CD4-positive, CD25-positive, alpha-beta regulatory T cell (primary cell): ENCODE measurements at regions not wholly inside any gene's neighbourhood (a gene's known extent, or its start where the extent isn't known, plus 50 kb on each side); places are given as distances from the start of the nearest gene placed in this dataset.

Experiments used
- ATAC-seq, 2 donors: fragments of 150-1000 bp; cut with Tn5 transposase; one replicate each; pipeline ENCODE4 v1.10.0; 2021; ENCODE audit warnings: low read depth in 2 of 2, moderate number of reproducible peaks in 2 of 2, moderate library complexity in 1 of 2
- DNase-seq, 3 donors: peaks; one replicate each; pipeline versions ENCODE4 v3.0.0 to v3.0.0-alpha.2; 2012 to 2022; ENCODE audit warnings: mixed read lengths in 1 of 3
- H3K27ac ChIP-seq: one replicate; pipeline ENCODE4 v1.7.0; 2013; ENCODE audit warnings: mild to moderate bottlenecking, low read length; ENCODE audit not compliant: insufficient read depth, poor library complexity, severe bottlenecking
- H3K27me3 ChIP-seq: one replicate; pipeline ENCODE4 v1.7.0; 2013; ENCODE audit warnings: low read length; ENCODE audit not compliant: control insufficient read depth, insufficient read depth
- H3K36me3 ChIP-seq: one replicate; pipeline ENCODE4 v1.7.0; 2013; ENCODE audit warnings: mild to moderate bottlenecking, low read length, moderate library complexity; ENCODE audit not compliant: control insufficient read depth, insufficient read depth
- H3K4me1 ChIP-seq: 2 replicates; pipeline ENCODE4 v1.7.0; 2013; ENCODE audit warnings: mild to moderate bottlenecking, low read length; ENCODE audit not compliant: insufficient read depth, control insufficient read depth, poor library complexity, severe bottlenecking
- H3K4me3 ChIP-seq: one replicate; pipeline ENCODE4 v1.7.0; 2013; ENCODE audit warnings: low read depth, mild to moderate bottlenecking, low read length, moderate library complexity
- H3K9me3 ChIP-seq, 2 experiments: 1 replicate in 1 of 2; 2 replicates in 1 of 2; pipeline ENCODE4 v1.7.0; 2013; ENCODE audit warnings: low read length in 2 of 2, mild to moderate bottlenecking in 1 of 2, moderate library complexity in 1 of 2; ENCODE audit not compliant: control insufficient read depth in 2 of 2
- H3K27ac Mint-ChIP-seq, 3 donors: one replicate each; pipeline ENCODE4 v1.8.0; 2020 to 2022; ENCODE audit warnings: mild to moderate bottlenecking in 3 of 3, mixed read lengths in 3 of 3, moderate library complexity in 2 of 3
- H3K27me3 Mint-ChIP-seq: one replicate; pipeline ENCODE4 v1.8.0; 2022; ENCODE audit warnings: mild to moderate bottlenecking, mixed read lengths
- H3K36me3 Mint-ChIP-seq: one replicate; pipeline ENCODE4 v1.8.0; 2020; ENCODE audit warnings: mixed read lengths
- H3K4me1 Mint-ChIP-seq, 4 donors: one replicate each; pipeline ENCODE4 v1.8.0; 2020 to 2022; ENCODE audit warnings: mixed read lengths in 4 of 4, mild to moderate bottlenecking in 1 of 4
- H3K4me3 Mint-ChIP-seq, 4 donors: one replicate each; pipeline ENCODE4 v1.8.0; 2020 to 2022; ENCODE audit warnings: mild to moderate bottlenecking in 4 of 4, mixed read lengths in 4 of 4, moderate library complexity in 3 of 4
- H3K9me3 Mint-ChIP-seq, 7 donors: one replicate each; pipeline ENCODE4 v1.8.0; 2020 to 2022; ENCODE audit warnings: mixed read lengths in 7 of 7, mild to moderate bottlenecking in 3 of 7, moderate library complexity in 2 of 7

DNA sequence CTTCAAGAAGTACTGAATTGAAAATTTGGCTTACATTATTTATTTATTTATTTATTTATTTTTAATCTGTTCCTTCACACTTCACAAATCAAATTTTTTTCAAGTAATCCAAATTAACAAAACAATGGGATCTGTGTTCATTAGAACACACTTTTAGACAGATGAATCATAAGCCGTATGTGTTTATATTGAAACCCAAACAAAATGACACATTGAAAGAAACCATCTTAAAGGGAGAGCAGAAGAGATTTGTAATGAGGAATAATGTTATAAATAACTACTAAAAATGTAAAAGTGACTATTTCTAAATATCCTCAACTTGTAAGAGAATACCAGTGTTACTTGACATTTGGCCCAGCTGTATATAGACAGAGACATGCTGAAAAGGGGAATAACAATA, 991.0 kb upstream of the CHAC2 start:
- no peaks in the 10 kb centered on the region for H3K4me1 ChIP-seq
- no peaks in the 10 kb centered on the region for H3K27me3 ChIP-seq

GRCh38 chr2:52775674-52776073, 991.9 kb upstream of the CHAC2 start:
- no peaks in the 10 kb centered on the region for H3K36me3 Mint-ChIP-seq
- H3K4me3 ChIP-seq, result no peak overlapping the region
- H3K9me3 Mint-ChIP-seq, result peaks cover 0 to 14% (median 6%) of the 10 kb centered on the region in 7 donors
- H3K4me1 ChIP-seq, result no peaks in the 10 kb centered on the region
- no peak overlapping the region for H3K27ac Mint-ChIP-seq
- no peaks in the 10 kb centered on the region for H3K36me3 ChIP-seq
- H3K9me3 ChIP-seq, result no peaks in the 10 kb centered on the region
- H3K27me3 Mint-ChIP-seq, result no peaks in the 10 kb centered on the region
- no peak for ATAC-seq
- H3K27ac ChIP-seq, result no peak overlapping the region
- H3K27me3 ChIP-seq, result no peaks in the 10 kb centered on the region
- no peak overlapping the region for H3K4me3 Mint-ChIP-seq
- DNase-seq, result no peak
- H3K4me1 Mint-ChIP-seq, result no peaks in the 10 kb centered on the region

More for the DNA sequence above, 991.0 kb upstream of the CHAC2 start:
- no peak overlapping the region for H3K27ac ChIP-seq
- Mint-ChIP-seq H3K9me3 (peaks cover 2 to 18% (median 5%) of the 10 kb centered on the region in 7 donors), H3K36me3 (no peaks in the 10 kb centered on the region), H3K27me3 (no peaks in the 10 kb centered on the region), H3K4me3 (no peak overlapping the region), H3K27ac (no peak overlapping the region), H3K4me1 (peaks cover 0 to 5% (median 0%) of the 10 kb centered on the region in 4 donors)
- no peak overlapping the region for H3K4me3 ChIP-seq
- no peaks in the 10 kb centered on the region for H3K9me3 ChIP-seq
- no peak for ATAC-seq
- DNase-seq, result no peak
- H3K36me3 ChIP-seq, result no peaks in the 10 kb centered on the region

DNA sequence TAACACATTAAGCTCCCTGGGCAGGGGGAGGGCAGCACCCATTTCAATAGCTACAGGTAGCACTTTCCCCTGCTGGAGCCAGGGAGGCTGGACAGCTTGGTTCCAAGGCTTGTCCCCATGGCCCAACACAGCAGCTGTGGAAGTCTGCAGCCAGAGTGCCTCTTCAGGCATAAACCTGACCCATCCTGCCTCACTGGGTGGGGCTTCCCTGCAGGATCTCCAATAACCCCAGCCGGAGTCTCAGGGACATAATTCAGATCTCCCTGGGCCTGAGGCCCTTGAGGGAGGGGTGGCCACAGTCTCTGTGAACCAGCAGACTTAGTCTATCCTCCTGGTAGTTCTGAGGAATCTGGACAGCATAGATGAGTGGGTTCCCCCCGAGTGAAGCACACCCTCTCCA, 1001.9 kb upstream of the CHAC2 start:
- Histone ChIP-seq H3K36me3 (no peaks in the 10 kb centered on the region), H3K4me3 (no peak overlapping the region), H3K9me3 (peaks cover 2 to 6% of the 10 kb centered on the region in 2 experiments), H3K27me3 (no peaks in the 10 kb centered on the region), H3K27ac (no peak overlapping the region), H3K4me1 (no peaks in the 10 kb centered on the region)
- H3K27me3 Mint-ChIP-seq, result no peaks in the 10 kb centered on the region
- no peaks in the 10 kb centered on the region for H3K4me1 Mint-ChIP-seq
- DNase-seq, result no peak
- H3K9me3 Mint-ChIP-seq, result peaks cover 6 to 32% (median 13%) of the 10 kb centered on the region in 7 donors
- ATAC-seq, result no peak
- no peak overlapping the region for H3K4me3 Mint-ChIP-seq
- no peaks in the 10 kb centered on the region for H3K36me3 Mint-ChIP-seq
- H3K27ac Mint-ChIP-seq, result no peak overlapping the region

- peaks cover 0 to 4% (median 0%) of the 10 kb centered on the region in 4 donors for H3K4me1 Mint-ChIP-seq
- no peak overlapping the region for H3K27ac ChIP-seq
- ATAC-seq, result no peak
- no peaks in the 10 kb centered on the region for H3K9me3 ChIP-seq
- no peak for DNase-seq
- H3K4me3 Mint-ChIP-seq, result no peak overlapping the region
- no peaks in the 10 kb centered on the region for H3K36me3 Mint-ChIP-seq
- no peak overlapping the region for H3K27ac Mint-ChIP-seq
- H3K27me3 Mint-ChIP-seq, result no peaks in the 10 kb centered on the region
- H3K4me1 ChIP-seq, result no peaks in the 10 kb centered on the region
- H3K9me3 Mint-ChIP-seq, result peaks cover 9 to 38% (median 13%) of the 10 kb centered on the region in 7 donors
- no peak overlapping the region for H3K4me3 ChIP-seq
- H3K36me3 ChIP-seq, result no peaks in the 10 kb centered on the region
- no peaks in the 10 kb centered on the region for H3K27me3 ChIP-seq
Measured at GRCh38 chr2:52749764-52750163, 1017.8 kb upstream of the CHAC2 start.

DNA sequence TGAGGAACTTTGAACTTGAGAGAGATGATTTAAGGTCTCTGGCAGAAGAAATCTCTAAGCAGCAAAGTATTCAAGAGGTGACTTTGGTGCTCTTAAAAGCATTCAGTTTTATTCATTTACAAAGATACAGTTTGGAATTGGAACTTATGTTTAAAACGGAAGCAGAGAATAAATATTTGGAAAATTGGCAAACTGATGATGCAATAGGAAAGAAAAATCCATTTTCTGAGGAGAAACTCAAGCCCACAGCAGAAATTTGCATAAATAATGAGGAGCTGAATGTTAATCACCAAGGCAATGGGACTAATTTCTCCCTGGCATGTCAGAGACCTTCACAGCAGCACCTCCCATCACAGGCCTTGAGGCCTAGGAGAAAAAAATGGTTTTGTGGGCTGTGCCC, 1022.5 kb upstream of the CHAC2 start:
- ATAC-seq (no peak), DNase-seq (no peak)
- no peaks in the 10 kb centered on the region for H3K4me1 ChIP-seq
- H3K36me3 ChIP-seq, result no peaks in the 10 kb centered on the region
- H3K9me3 ChIP-seq, result no peaks in the 10 kb centered on the region
- H3K27me3 Mint-ChIP-seq, result no peaks in the 10 kb centered on the region
- no peak overlapping the region for H3K4me3 Mint-ChIP-seq
- peaks cover 4 to 41% (median 12%) of the 10 kb centered on the region in 7 donors for H3K9me3 Mint-ChIP-seq
- H3K27ac ChIP-seq, result no peak overlapping the region
- peaks cover 0 to 4% (median 0%) of the 10 kb centered on the region in 4 donors for H3K4me1 Mint-ChIP-seq
- no peaks in the 10 kb centered on the region for H3K27me3 ChIP-seq
- H3K36me3 Mint-ChIP-seq, result no peaks in the 10 kb centered on the region
- H3K27ac Mint-ChIP-seq, result no peak overlapping the region
- H3K4me3 ChIP-seq, result no peak overlapping the region

DNA sequence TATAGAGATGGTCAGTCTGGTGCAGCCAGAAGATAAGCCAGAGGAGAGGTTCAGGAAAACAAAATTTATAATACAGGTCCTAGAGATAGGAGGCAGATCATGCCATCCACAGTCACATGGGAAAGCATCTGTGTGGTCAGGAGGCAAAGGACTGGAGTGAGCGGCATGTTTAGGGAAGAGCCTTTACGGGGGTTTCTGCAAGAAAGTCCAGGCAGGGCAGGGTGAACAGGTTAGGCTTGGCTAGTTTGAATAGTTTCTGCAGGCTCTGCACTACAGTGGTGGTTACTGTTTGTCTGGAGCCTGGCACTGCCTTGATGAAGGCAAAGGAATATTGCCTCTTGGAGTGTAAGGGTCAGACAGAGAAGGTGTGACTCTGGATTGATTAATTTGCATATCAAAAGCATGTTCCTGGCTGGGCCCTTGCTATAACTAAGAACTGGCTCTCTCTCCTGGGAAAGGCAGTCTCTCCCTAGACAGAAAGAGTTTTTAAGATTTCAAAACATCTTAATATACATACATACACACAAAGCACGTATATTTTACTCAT, 1034.7 kb upstream of the CHAC2 start:
- H3K9me3 ChIP-seq, result peaks cover 0 to under 1% of the 10 kb centered on the region in 2 experiments
- no peak overlapping the region for H3K4me3 Mint-ChIP-seq
- ATAC-seq, result no peak

DNA sequence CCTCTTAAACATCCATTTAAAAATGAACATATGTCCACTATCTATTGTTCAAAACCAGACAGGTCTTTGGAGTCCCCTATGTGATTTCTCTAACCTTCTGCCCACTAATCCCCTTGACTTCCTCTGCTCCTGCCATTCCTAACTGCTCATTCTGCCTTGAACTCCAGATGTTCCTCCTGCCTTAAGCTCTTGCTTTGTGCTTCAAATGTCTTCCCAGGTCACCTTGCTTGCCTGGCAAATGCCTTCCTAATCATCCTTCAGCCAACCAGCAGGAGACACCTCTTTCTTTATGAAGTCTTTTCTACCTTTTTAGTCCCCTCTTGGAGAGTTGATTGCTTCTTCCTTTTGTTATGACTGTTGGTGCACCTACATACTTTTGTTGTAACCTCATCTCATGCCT, 1043.0 kb upstream of the CHAC2 start:
- ATAC-seq (no peak), DNase-seq (no peak)
- Histone ChIP-seq H3K4me3 (no peak overlapping the region), H3K36me3 (no peaks in the 10 kb centered on the region), H3K27ac (no peak overlapping the region), H3K27me3 (no peaks in the 10 kb centered on the region), H3K9me3 (peaks cover 0 to 7% of the 10 kb centered on the region in 2 experiments), H3K4me1 (no peaks in the 10 kb centered on the region)
- Mint-ChIP-seq H3K27me3 (no peaks in the 10 kb centered on the region), H3K36me3 (no peaks in the 10 kb centered on the region), H3K9me3 (peaks cover 2 to 26% (median 9%) of the 10 kb centered on the region in 7 donors), H3K4me1 (no peaks in the 10 kb centered on the region), H3K27ac (peak overlapping the region in 1 of 3 donors; percentile 87), H3K4me3 (no peak overlapping the region)

More for the DNA sequence above, 1034.7 kb upstream of the CHAC2 start:
- H3K27me3 ChIP-seq, result no peaks in the 10 kb centered on the region
- H3K4me1 ChIP-seq, result no peaks in the 10 kb centered on the region
- DNase-seq, result no peak
- Mint-ChIP-seq H3K27ac (peak overlapping the region in 1 of 3 donors; percentile 63), H3K4me1 (no peaks in the 10 kb centered on the region), H3K27me3 (no peaks in the 10 kb centered on the region), H3K9me3 (peaks cover 0 to 10% (median 3%) of the 10 kb centered on the region in 7 donors), H3K36me3 (no peaks in the 10 kb centered on the region)
- no peak overlapping the region for H3K27ac ChIP-seq
- no peaks in the 10 kb centered on the region for H3K36me3 ChIP-seq
- no peak overlapping the region for H3K4me3 ChIP-seq

- no peak overlapping the region for H3K4me3 Mint-ChIP-seq
- ATAC-seq (no peak), DNase-seq (no peak)
- no peaks in the 10 kb centered on the region for H3K27me3 Mint-ChIP-seq
- H3K27ac ChIP-seq, result no peak overlapping the region
- no peaks in the 10 kb centered on the region for H3K36me3 ChIP-seq
- H3K27me3 ChIP-seq, result no peaks in the 10 kb centered on the region
- H3K36me3 Mint-ChIP-seq, result no peaks in the 10 kb centered on the region
- no peaks in the 10 kb centered on the region for H3K4me1 ChIP-seq
- H3K9me3 ChIP-seq, result peaks cover 0 to 4% of the 10 kb centered on the region in 2 experiments
- no peaks in the 10 kb centered on the region for H3K4me1 Mint-ChIP-seq
- peaks cover 0 to 20% (median 4%) of the 10 kb centered on the region in 7 donors for H3K9me3 Mint-ChIP-seq
- no peak overlapping the region for H3K4me3 ChIP-seq
- H3K27ac Mint-ChIP-seq, result no peak overlapping the region
Measured at GRCh38 chr2:52717836-52718235, 1049.8 kb upstream of the CHAC2 start.
